ENCODE measurements at regions not wholly inside any gene's neighbourhood (a gene's known extent, or its start where the extent isn't known, plus 50 kb on each side); places are given as distances from the start of the nearest gene placed in this dataset.

GRCh38 chr3:10616321-10616720 lies 110.9 kb upstream of the ATP2B2 start:
- Histone ChIP-seq H3F3A (ENCODE audit: insufficient read depth, low read length) (no peaks in the 10 kb centered on the region), H4K20me1 (ENCODE audit: insufficient read depth, low read length) (no peaks in the 10 kb centered on the region), H3K9me2 (ENCODE audit: low read depth, low read length) (no peaks in the 10 kb centered on the region), H2AFZ (ENCODE audit: low read length) (no peak overlapping the region), H3K4me1 (ENCODE audit: insufficient read depth, low read length, severe bottlenecking) (no peaks in the 10 kb centered on the region), H3K36me3 (ENCODE audit: insufficient read depth, low read length) (no peaks in the 10 kb centered on the region), H3K4me2 (ENCODE audit: low read length) (no peak overlapping the region), H3K9me3 (ENCODE audit: low read length) (no peaks in the 10 kb centered on the region), H3K9ac (ENCODE audit: low read length) (no peak overlapping the region), H3K27ac (ENCODE audit: low read depth, low read length, poor library complexity, severe bottlenecking) (no peak overlapping the region), H3K4me3 (ENCODE audit: low read depth, low read length, poor library complexity, severe bottlenecking) (no peak overlapping the region), H3K79me2 (ENCODE audit: insufficient read depth, low read length) (no peaks in the 10 kb centered on the region), H3K27me3 (ENCODE audit: insufficient read depth, low read length) (no peaks in the 10 kb centered on the region)
- no peak for TF ChIP-seq EZH2 (IDR thresholded peaks at IDR 0.05; ENCODE audit: borderline replicate concordance, low read length)
- TF ChIP-seq CTCF (IDR thresholded peaks at IDR 0.05; ENCODE audit: low read length): no peak

GRCh38 chr3:10619989-10620832 lies 114.8 kb upstream of the ATP2B2 start:
- Histone ChIP-seq H4K20me1 (ENCODE audit: insufficient read depth, low read length) (no peaks in the 10 kb centered on the region), H3K36me3 (ENCODE audit: insufficient read depth, low read length) (no peaks in the 10 kb centered on the region), H3K27ac (ENCODE audit: low read depth, low read length, poor library complexity, severe bottlenecking) (no peak overlapping the region), H3K27me3 (ENCODE audit: insufficient read depth, low read length) (no peaks in the 10 kb centered on the region), H3K9me2 (ENCODE audit: low read depth, low read length) (no peaks in the 10 kb centered on the region), H3K4me2 (ENCODE audit: low read length) (no peak overlapping the region), H3F3A (ENCODE audit: insufficient read depth, low read length) (no peaks in the 10 kb centered on the region), H3K4me1 (ENCODE audit: insufficient read depth, low read length, severe bottlenecking) (no peaks in the 10 kb centered on the region), H2AFZ (ENCODE audit: low read length) (no peak overlapping the region), H3K4me3 (ENCODE audit: low read depth, low read length, poor library complexity, severe bottlenecking) (no peak overlapping the region), H3K9ac (ENCODE audit: low read length) (no peak overlapping the region), H3K79me2 (ENCODE audit: insufficient read depth, low read length) (no peaks in the 10 kb centered on the region), H3K9me3 (ENCODE audit: low read length) (no peaks in the 10 kb centered on the region)
- TF ChIP-seq CTCF (IDR thresholded peaks at IDR 0.05; ENCODE audit: low read length): no peak
- TF ChIP-seq EZH2 (IDR thresholded peaks at IDR 0.05; ENCODE audit: borderline replicate concordance, low read length): no peak

- Histone ChIP-seq H3K9ac (ENCODE audit: low read length) (no peak overlapping the region), H3K4me1 (ENCODE audit: insufficient read depth, low read length, severe bottlenecking) (no peaks in the 10 kb centered on the region), H3K27me3 (ENCODE audit: insufficient read depth, low read length) (no peaks in the 10 kb centered on the region), H3K9me2 (ENCODE audit: low read depth, low read length) (no peaks in the 10 kb centered on the region), H3K4me2 (ENCODE audit: low read length) (no peak overlapping the region), H2AFZ (ENCODE audit: low read length) (no peak overlapping the region), H4K20me1 (ENCODE audit: insufficient read depth, low read length) (no peaks in the 10 kb centered on the region), H3K9me3 (ENCODE audit: low read length) (no peaks in the 10 kb centered on the region), H3K36me3 (ENCODE audit: insufficient read depth, low read length) (no peaks in the 10 kb centered on the region), H3K4me3 (ENCODE audit: low read depth, low read length, poor library complexity, severe bottlenecking) (no peak overlapping the region), H3K79me2 (ENCODE audit: insufficient read depth, low read length) (no peaks in the 10 kb centered on the region), H3K27ac (ENCODE audit: low read depth, low read length, poor library complexity, severe bottlenecking) (no peak overlapping the region), H3F3A (ENCODE audit: insufficient read depth, low read length) (no peaks in the 10 kb centered on the region)
- TF ChIP-seq CTCF (IDR thresholded peaks at IDR 0.05; ENCODE audit: low read length) (no peak), EZH2 (IDR thresholded peaks at IDR 0.05; ENCODE audit: borderline replicate concordance, low read length) (no peak)
Observed at GRCh38 chr3:10620833-10621082, 115.4 kb upstream of the ATP2B2 start.

Data from OCI-LY1 (cell line).